ENCODE measurements at regions not wholly inside any gene's neighbourhood (a gene's known extent, or its start where the extent isn't known, plus 50 kb on each side); places are given as distances from the start of the nearest gene placed in this dataset.

- TF ChIP-seq CTCF (conservative IDR thresholded peaks at IDR 0.05; ENCODE audit: low read depth, low read length) = no peak
- DNase-seq (ENCODE audit: low read depth) = no peak
- H3K4me3 ChIP-seq (ENCODE audit: low read length) = no peak overlapping the region
Measured at GRCh38 chr3:76429581-76430177, 610.2 kb upstream of the ROBO2 start.

- no peak for TF ChIP-seq CTCF (conservative IDR thresholded peaks at IDR 0.05; ENCODE audit: low read depth, low read length)
- no peak overlapping the region for H3K4me3 ChIP-seq (ENCODE audit: low read length)
- DNase-seq (ENCODE audit: low read depth) = no peak
Measured at GRCh38 chr3:76432396-76432795, 607.5 kb upstream of the ROBO2 start.

GRCh38 chr3:76436894-76437293 lies 603.0 kb upstream of the ROBO2 start:
- no peak for TF ChIP-seq CTCF (conservative IDR thresholded peaks at IDR 0.05; ENCODE audit: low read depth, low read length)
- no peak for DNase-seq (ENCODE audit: low read depth)
- no peak overlapping the region for H3K4me3 ChIP-seq (ENCODE audit: low read length)

GRCh38 chr3:76438971-76439370 lies 600.9 kb upstream of the ROBO2 start:
- no peak for DNase-seq (ENCODE audit: low read depth)
- no peak for TF ChIP-seq CTCF (conservative IDR thresholded peaks at IDR 0.05; ENCODE audit: low read depth, low read length)
- no peak overlapping the region for H3K4me3 ChIP-seq (ENCODE audit: low read length)

- no peak for DNase-seq (ENCODE audit: low read depth)
- TF ChIP-seq CTCF (conservative IDR thresholded peaks at IDR 0.05; ENCODE audit: low read depth, low read length) = no peak
- no peak overlapping the region for H3K4me3 ChIP-seq (ENCODE audit: low read length)
Measured at GRCh38 chr3:76442374-76442915, 597.5 kb upstream of the ROBO2 start.

- no peak overlapping the region for H3K4me3 ChIP-seq (ENCODE audit: low read length)
- no peak for TF ChIP-seq CTCF (conservative IDR thresholded peaks at IDR 0.05; ENCODE audit: low read depth, low read length)
- peak; percentile 10 for DNase-seq (ENCODE audit: low read depth)
Measured at GRCh38 chr3:76456322-76456721, 583.6 kb upstream of the ROBO2 start.

GRCh38 chr3:76463501-76463900 lies 576.4 kb upstream of the ROBO2 start:
- TF ChIP-seq CTCF (conservative IDR thresholded peaks at IDR 0.05; ENCODE audit: low read depth, low read length) = no peak
- H3K4me3 ChIP-seq (ENCODE audit: low read length) = no peak overlapping the region
- no peak for DNase-seq (ENCODE audit: low read depth)
